ENCODE measurements at regions not wholly inside any gene's neighbourhood (a gene's known extent, or its start where the extent isn't known, plus 50 kb on each side); places are given as distances from the start of the nearest gene placed in this dataset.
"Not testable (repeated sequence)": the region's sequence is repeated elsewhere in the genome, so short reads cannot be mapped to it uniquely, and the experiment has no call there.

DNA sequence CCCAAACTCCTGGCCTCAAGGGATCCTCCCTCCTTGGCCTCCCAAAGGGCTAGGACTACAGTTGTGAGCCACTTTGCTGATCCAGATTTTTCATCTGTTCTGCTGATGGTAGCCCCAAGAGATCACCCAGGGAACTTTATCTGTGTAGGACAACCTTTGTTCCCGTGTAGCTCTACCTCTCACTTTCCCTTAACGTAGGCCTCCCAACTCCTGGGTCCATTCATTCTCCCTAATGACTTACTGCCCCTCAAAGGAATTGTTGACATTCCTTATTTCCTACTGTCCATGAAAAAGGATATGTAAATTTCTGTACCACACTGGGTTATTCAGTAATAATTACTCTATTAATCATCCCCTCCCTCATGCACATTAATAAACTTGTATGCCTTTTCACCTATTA lies 51.0 kb upstream of the PHF24 start:
- no peak for DNase-seq

DNA sequence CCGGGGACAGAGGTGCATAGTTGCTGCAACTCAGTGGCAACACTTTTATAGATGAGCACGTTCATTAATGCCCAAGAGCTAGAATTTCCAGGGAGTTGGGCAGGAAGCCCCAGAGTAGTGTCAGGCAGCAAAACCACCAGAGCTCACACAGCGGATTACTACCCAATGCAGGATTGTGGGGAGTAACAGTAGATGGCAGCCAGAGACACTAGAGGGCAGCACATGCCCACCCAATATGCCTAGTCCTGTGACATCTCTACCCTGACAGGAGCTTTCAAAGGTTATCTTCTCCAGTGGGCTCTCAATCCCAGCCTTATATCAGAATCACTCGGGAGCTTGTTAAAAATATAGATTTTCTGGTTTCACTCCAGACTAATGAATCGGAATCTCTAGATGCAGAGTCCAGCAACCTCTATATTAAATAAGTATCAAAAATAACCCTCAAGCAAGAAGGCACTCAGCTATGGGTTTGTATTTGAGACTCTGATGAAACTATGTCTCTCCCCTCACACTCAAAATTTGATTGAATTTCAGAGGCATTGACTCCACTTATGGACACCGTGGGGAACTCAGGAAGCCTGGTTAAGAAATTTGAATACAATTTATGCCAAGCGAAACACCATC lies 58.4 kb upstream of the PHF24 start:
- peak; percentile 79 for DNase-seq

DNA sequence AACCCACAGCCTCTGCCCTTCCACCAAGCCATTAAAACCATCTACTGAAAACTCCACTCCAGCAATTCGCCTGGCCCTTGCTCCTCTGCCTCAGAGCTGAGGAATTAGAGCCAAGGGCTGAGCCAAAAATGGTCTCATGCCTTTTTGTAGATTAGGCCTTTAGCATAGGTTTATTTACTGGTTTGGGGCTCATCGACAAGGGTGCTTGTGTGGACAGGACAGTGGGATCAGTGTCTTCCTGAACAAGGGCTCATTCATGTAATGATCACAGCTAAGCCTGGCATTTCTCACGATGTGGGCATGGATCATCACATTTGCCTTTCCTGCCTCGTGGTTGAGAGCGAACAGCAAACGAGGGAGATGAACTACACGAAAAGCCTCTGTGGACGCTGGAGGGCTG lies 59.2 kb upstream of the PHF24 start:
- DNase-seq = no peak

DNA sequence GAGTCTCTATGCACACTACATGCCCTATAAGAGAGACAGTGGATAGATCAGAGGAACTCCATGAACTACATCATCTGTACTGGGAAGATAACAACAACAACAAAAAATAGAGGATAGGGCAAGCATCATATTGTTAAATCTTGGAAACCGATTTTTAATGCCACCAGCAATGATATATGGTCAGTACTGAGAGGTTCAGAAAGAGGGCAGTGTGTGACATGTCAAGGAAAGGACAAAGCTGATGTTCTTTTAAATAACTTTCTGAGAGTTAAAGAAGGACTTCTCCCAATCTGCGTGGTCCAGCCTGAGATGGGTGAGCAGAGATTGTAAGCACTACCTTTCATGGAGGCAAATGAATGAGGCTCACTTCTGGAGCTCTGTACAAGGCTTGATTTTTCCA lies 62.0 kb upstream of the PHF24 start:
- no peak for DNase-seq

DNA sequence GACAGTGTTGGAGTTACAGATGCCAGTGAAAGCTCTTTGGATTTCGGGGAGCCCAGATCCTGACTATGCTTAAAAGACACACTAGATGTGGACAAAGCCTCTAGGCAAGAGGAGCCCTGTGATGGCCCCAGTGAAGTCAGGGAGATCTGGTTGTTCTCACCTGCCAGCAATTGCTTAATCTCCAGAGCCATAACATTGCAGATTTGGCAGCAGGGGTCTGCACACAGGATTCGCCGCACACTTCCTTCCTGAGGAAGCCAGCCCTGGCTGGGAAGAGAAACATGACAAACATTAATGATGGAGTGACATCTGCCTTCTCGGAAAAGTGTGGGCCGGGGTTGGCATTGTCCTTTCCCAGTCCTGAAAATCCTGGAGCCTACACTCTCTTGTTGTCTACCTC lies 65.2 kb upstream of the PHF24 start:
- no peak for DNase-seq

DNA sequence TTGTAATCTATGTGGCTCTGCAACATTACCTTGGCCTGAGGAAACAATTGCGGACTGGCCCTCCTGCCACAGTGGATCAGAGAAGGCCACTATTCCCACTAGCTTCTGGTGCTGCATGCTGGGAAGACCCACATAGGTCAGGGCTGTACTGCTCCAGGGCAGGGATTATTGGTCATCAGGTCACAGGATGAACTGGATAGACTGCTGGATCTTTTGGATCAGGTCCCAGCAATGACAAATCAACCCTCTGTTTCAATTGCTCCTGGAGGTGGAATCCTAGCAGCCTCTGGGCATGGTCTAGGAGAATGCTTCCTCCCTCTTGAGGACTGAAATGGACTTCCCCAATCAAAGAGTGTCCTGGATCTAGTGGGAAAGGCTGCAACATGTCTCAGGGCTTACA lies 66.7 kb upstream of the PHF24 start:
- DNase-seq = no peak

DNA sequence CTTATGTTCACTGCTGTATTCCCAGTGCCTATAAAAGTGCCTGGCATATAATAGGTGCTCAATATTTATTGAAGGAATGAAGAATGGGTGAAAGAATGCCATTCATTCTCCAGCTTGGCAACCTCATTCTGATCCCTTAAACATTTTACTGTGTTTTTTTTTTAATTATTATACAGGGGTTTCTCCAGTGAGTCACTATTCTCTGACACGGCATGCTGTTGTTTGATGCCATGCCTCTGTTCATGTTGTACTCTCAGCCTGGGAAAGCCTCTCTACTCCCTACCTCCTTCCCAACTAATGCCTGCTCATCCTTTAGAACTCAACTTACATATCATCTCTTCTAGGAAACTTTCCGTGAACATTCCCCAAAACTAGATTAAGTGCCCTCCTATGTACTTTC lies 70.2 kb upstream of the PHF24 start:
- DNase-seq = no peak

DNA sequence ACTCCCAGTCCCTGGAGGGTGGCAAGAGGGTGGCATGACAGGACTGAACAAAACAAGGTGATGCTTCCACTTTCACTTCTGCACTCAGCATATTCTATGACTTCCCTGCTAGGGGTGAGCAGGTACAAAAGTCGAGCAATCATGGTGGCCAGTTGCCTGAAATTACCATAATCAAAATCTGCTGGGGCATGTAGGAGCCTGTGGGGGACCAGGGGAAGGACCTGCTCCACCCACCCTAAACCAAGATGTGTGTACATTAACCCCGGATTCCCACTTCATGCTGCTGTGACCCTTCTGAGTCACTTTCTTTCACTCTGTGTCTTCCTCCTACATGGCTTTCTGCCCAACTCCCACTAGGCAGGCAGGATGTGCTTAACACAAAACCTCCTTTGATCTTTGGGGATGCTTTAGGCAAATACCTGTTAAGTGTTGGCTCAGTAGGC lies 73.3 kb upstream of the PHF24 start:
- peak; percentile 14 for DNase-seq

DNA sequence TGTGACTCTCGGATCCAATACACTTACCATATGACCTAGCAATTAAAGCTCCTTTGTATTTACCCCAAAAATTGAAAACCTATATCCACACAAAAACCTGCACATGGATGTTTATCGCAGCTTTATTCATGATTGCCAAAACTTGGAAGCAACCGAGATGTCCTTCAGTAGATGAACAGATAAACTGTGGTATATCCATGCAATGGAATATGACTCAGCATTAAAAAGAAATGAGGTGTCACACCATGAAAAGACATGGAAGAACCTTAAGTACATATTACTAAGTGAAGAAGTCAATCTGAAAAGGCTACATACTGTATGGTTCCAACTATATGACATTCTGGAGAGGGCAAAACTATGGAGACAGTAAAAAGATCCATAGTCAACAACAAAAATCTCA lies 82.0 kb upstream of the PHF24 start:
- DNase-seq = no peak

DNA sequence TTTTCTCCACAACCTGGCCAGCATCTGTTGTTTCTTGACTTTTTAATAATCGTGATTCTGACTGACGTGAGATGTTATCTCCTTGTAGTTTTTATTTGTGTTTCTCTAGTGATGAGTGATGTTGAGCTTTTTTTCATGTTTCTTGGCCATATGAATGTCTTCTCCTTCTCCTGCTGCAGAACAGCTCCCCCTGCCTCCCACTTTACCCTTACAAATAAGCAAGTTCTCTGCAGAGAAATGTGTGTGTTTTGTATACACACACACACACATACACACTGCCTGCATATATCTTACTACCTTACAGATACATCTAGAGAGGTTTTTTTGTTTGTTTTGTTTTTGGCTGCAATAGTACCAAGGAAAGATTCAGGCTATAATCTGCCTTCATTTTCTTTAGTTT lies 88.7 kb upstream of the PHF24 start:
- no peak for DNase-seq

DNA sequence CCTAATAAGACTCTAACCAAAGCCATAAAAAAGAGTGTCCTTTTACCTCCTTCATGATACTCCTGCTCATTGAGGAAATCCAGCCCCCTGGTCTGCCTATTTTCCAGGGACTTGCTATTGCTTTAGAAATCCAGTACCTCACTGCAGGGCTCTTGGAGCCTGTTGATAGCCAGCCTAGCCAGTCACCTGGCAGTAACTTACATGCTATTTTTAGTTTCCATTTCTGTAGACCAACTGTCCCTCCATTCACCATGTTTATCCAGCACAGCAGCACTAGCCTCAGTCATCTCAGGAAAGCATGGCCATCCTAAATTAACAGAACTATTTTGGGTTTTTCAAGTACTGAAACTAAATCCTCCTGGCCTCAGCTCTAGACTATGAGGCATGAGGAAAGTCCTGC lies 91.5 kb upstream of the PHF24 start:
- no peak for DNase-seq

DNA sequence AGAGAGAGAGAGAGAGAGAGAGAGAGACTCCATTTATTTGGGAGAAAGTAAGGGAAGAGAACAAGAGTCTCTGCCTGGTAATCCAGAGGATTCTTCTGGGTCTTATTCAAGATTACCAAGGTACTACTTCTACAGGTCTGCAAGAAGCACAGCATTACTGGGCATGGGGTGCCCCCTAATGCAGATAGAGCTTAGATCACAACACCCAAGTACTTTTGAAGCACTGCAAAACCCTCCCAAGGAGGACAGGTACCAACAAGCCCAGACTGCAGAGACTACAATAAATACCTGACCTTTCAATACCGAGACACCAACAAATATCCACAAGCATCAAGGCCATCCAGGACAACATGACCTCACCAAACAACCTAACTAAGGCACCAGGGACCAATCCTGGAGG lies 94.7 kb upstream of the PHF24 start:
- DNase-seq = no peak

DNA sequence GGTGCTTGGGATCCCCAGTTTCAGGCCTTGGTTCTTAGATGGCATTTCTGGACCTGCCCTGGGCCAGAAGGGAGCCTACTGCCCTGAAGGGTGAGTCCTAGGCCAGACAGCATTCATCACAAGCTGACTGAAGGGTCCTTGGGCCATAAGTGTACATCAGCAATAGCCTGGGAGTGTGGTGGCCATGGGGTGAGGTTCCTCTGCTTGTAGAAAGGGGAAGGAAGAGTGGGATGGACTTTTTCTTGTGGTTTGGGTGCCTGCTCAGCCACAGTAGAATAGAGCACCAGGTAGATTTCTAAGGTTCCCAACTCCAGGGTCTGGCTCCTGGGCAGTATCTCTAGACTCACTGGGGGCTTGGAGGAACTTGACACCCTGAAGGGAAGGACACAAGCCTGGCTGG lies 95.2 kb upstream of the PHF24 start:
- no peak for DNase-seq

DNA sequence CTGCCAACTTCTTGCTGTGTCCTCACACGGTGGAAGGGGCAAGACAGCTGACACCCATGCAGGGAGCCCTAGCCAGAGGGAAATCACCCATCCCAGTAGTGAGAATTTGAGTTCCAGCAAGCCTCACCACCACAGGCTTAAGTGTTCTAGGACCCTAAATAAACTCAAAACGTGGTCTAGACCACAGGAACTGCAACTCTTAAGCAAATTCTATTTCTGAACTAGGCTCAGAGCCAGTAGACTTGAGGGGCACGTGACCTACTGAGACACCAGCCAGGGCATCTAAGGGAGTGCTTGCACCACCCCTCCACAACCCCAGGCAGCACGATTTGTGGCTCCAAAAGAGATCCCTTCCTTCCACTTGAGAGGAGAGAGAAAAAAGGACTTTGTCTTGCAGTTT lies 96.0 kb upstream of the PHF24 start:
- DNase-seq = no peak

DNA sequence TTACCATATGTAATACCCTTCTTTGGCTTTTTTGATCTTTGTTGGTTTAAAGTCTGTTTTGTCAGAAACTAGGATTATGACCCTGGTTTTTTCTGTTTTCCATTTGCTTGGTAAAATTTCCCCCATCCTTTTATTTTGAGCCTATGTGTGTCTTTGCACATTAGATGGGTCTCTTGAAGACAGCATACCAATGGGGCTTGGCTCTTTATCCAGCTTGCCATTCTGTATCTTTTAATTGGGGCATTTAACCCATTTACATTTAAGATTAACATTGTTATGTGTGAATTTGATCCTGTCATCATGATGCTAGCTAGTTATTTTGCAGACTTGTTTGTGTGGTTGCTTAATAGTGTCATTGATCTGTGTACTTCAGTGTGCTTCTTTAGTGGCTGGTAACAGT lies 103.1 kb upstream of the PHF24 start:
- not testable (repeated sequence) for DNase-seq

DNA sequence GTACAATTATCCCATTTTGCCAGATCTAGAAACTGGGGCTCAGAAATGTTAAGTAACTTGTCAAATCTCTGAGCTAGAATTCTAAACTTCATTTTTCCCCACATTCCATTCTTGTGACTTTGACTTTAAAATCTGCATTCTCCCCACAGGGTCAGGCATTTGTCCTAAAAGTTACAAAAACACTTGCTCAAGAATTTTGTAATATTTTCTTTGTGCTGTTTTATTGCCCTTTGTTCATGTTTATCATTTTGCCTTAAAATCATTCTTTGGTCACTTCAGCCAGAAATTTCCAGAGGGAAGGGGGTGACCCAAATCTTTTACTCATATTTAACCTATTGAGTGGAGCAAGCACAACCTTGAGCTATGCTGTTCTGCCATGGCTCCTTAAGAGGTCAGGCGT lies 120.1 kb upstream of the CCL21 start:
- DNase-seq = no peak

DNA sequence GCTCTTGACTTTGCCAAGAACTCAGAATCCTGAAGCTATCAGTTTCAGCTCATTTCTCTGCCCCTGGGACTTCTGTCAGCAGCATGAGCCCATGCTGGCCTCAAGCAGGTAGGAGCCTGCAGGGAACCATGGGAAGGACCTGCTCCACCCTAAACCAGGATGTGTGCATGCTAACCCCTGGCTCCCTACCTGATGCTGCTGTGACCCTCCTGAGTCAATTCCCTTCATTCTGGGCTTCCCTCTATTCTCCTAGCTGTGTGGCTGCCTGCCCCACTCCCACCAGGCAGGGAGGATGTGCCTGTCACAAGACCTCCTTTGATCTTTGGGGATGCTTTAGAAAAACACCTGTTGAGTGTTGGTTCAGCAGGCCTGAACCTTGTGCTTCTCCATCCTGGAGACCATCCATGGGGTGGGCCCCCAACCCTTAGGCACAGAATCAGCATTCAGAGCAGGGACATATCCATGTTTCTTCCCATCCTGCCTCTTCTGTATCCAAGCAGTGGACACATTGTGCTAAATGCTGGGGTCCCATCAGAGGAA lies 117.1 kb upstream of the CCL21 start:
- no peak for DNase-seq

DNA sequence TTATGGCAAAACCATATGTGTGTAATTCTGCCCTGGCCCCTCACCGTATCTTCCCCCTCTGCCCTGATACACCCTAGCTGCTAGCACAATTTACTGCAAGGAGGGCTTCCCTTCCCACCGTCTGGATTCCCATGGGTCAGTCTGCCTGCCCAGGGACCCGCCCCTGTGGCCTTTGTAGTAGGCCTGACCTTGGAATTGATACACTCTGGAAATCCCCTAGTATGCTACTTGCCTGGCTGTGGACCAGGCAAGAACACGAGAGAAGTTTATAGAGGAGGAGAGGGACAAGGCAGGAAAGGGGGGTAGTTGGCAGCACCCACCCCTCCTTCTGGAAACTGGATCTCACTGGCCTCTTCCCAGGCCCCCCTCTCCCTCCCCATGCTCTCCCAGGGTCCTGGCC lies 115.8 kb upstream of the CCL21 start:
- DNase-seq = no peak

DNA sequence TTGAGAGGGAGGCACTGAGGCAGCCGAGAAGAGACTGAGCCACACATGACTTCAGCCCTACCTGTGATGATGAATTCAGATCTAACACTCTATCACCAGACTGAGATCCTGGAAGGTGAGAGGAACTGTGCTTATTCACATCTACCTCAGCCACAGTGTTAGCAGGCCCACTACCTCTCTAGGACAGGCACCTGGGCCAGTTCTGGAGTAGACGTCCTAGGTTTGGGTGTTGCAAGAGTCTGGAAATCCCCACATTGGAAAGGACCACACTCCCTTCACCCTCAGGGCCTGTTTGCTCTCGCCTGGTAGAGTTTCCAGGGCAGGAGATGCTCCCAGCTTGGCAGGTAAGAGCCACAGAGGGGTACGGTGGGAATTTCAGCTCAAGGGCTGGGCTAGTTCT lies 113.8 kb upstream of the CCL21 start:
- DNase-seq = no peak

DNA sequence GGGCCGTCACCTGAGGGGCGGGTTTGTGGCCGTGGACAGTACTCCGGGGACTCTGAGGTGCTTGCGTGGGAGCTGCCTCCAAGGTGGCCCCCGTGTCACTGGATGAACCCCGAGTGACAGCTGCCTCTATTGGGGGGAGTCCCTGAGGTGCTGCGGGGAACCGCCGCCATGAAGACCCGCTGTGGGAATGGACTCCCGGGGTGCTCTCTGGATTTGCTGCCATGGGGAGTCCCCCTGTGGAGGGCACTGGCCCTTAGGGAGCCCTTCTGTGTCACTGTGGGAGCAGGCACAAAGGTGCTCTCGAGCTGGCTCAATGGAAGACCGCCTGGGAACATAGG lies 100.2 kb upstream of the CCL21 start:
- DNase-seq = no peak

DNA sequence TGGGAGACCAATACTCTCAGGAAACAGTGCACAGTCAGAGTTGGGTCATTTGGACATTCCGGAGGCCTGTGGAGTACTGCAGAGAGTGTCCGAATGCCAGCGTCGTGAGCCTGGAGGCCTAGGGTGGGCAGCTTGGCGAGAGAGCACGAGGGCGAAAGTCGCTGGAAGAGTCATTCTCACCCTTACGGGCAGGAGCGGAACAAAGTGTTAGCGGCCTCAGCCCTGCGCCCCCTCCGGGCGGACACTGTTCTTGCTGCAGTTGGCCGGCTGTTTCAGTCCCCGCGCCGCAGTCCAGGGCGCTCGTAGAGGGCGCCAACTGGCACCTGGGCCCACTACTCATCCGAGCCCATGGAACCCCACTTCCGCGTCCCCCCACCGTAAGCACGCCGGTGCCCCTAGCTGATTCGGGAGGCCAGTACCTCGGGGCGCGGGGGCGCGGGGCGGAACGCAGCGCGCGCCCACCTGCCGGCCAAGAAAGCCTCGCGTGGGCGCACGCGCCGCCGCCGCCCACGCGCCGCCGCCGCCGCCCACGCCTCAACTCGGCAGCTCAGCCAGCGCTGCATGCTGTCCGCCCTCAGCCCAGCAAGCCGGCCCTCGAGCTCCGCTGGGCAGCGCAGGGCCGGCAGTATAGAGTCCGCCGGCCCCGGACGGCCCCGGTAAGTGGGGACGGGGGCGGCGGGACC lies 99.7 kb upstream of the CCL21 start:
- DNase-seq = no peak

DNA sequence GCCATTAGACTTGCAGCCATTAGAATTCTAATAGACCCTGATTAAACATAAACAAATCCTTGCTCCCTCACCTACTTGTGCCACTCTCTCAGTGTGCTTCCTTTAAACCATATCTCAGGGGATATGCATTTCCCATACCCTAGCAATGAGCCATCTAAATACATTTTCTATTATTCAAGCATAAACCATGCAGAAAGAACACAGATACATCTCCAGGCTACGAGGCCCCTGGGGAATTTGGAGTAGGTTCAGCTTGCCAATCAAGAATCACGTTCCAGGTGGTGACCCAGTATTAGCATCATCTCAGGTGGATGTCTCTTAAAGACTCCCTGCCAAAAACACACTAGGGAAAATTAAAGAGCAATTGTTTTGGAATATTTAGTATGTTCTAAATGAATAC lies 93.0 kb upstream of the CCL21 start:
- DNase-seq = no peak

DNA sequence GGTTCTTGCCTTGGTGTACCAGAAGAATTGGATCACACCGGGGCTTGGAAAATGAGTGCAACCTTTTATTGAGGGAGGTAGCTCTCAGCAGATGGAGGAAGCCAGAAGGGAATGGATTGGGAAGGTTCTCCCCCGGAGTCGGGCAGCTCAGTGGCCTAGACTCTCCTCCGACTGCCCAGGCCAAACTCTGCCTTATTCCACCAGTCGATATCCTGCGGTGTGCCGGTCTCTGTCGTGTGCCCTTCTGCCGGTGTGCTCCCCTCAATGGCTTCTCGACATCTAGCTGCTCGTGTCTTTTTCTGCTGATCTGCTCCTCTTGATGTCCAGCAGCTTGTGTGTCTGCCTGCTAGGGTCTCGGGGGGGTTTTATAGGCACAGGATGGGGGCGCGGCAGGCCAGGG lies 87.4 kb upstream of the CCL21 start:
- DNase-seq = no peak

DNA sequence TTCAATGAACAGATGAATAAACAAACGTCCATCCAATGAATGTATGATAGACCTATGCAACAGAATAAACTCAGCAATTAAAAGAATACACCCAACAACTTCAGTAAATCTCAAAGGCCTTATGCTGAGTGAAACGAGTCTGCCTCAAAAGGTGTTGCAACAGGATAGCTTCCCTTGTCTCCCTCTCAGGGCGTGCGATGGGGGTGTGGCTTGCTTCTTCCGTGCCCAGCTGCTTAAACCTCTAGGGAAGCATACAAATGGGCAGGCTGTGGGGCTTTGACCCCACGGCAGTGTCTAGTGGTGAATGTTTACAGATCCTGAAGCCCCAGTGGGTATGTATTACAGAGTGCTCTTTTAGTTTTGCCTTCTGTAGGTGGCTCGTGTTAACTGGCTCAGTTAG lies 87.0 kb upstream of the CCL21 start:
- no peak for DNase-seq

DNA sequence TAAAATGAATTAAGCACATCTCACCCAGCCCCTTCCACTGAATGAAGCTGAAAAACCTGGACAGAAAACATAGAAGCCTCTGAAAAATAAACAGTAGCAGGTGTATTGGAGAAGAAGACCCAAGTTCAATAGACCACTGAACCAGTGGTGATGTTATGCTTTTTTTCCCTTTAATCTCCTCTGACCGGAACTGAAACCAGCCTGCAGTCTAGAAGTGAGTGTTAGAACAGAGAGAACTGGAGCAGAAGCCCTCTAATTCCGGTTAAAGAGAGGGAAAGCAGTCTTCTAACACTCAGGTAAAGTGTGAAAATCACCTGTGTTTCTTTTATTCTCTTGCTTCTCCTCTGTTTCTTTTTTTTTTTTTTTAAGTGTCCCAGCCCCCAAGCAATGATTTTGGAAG lies 83.5 kb upstream of the CCL21 start:
- DNase-seq = peak; percentile 1

Data from activated CD4-positive, alpha-beta T cell treated with anti-CD3 and anti-CD28 coated beads, Interleukin-10, Interleukin-2, amounts not matched to agents 100 ng/mL and 50 ng/mL, durations not matched to agents 16 hours and 8 hours (primary cell).